Stimulated activated CD4-positive, alpha-beta T cell treated with anti-CD3 and anti-CD28 coated beads, Interleukin-4, amount 100 ng/mL, for 48 hours (primary cell): ENCODE measurements at regions not wholly inside any gene's neighbourhood (a gene's known extent, or its start where the extent isn't known, plus 50 kb on each side); places are given as distances from the start of the nearest gene placed in this dataset.

Experiments
- DNase-seq, 2 donors: peaks; one replicate each; pipeline ENCODE4 v3.0.0-alpha.2; 2020; ENCODE audit warnings: low read depth in 2 of 2

DNA sequence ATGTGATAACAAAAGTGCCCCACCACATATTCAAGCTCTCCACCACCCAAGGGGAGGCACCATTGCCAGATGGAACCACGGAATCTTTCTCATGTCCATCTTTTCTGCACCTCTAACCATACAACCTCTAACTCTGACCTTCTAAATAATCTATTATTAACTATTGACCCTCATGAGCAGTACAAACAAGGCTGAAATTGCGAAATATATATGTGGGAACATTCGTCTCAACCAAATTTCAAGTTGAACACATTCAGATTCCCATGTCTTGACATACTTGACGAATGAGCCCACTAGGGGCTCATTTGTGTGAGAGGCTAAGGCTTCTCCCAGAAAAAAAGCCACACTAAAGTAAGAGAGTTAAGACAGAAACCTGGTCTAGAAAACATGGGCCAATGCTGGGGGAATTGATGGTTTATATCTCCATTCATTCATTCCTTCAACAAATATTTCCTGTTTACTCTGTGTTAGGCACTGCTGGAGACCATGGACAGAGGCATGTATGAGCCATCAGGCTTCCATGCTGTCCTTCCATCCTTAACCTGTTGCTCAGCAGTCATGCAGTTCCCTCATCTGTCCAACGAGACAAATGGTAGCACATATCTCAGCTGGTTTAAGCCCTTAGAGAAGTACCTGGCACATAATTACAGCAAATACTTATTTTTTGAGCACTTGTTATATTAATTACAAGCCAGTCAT lies 130.4 kb downstream of the ESM1 start:
- no peak for DNase-seq

GRCh38 chr5:54852007-54852406 lies 133.4 kb downstream of the ESM1 start:
- no peak for DNase-seq

DNA sequence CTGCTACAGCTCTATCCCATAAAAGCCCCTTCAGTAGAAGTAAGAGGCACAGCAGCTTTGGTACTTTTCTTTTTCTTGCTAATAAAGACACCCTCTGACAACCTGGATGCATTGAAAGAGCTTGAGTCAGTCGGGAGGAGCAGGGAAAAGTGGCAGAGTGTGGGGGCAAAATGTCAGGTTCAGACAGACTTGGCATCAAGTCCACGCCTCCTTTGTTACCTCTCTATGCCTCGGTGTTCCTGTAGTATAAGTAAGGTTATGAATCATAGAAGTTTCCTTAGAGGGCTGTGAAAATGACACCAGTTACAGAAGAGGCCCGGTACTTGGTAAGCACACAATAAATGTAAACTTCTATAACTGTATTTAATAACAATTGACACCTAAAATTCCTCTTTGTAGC lies 133.9 kb downstream of the ESM1 start:
- no peak for DNase-seq

DNA sequence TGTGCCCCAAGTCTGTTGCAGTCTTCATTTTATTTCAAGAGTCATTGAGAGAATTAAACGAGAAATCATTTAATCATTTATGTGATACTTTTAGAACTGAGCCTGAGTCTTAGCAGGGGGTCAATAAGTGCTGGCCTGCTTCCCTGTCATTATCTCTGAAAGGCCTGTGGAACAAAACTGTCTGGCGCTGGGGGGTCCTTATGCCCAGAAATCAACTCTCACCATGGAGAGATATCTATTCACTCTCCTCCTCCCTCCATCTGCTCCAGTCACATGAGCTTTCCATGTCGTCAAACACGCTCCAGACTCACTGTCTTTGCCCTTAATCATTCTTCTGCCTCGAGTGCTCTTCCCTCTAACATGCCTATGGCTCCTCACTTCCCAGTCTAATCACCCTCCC lies 136.8 kb downstream of the ESM1 start:
- DNase-seq: no peak

- no peak for DNase-seq
Measured at GRCh38 chr5:54845567-54845941, 139.8 kb downstream of the ESM1 start.

GRCh38 chr5:54844905-54845566 lies 140.4 kb downstream of the ESM1 start:
- no peak for DNase-seq

- DNase-seq: no peak
Measured at GRCh38 chr5:54844266-54844665, 141.1 kb downstream of the ESM1 start.

- no peak for DNase-seq
Measured at GRCh38 chr5:54841481-54841880, 143.9 kb downstream of the ESM1 start.

- DNase-seq: no peak
Measured at GRCh38 chr5:54838843-54839242, 146.6 kb downstream of the ESM1 start.

DNA sequence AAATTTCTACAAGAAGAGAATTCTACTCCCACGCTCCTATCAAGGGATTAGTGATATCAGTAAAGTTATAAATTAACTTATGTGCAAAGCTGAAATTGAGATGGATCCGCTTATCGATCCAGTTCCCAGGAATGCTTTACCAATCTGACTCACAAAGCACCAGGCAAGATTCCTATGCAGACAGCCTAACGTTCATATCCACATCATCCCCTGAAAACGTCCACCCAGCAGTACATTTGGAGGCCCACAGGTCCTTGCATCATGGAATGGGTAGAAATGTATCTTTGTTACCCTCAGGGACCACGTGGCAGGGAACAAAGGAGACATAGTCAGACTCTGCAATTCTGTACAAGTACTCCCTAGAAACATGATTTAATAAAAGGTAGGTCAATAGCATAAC lies 147.4 kb downstream of the ESM1 start:
- no peak for DNase-seq

DNA sequence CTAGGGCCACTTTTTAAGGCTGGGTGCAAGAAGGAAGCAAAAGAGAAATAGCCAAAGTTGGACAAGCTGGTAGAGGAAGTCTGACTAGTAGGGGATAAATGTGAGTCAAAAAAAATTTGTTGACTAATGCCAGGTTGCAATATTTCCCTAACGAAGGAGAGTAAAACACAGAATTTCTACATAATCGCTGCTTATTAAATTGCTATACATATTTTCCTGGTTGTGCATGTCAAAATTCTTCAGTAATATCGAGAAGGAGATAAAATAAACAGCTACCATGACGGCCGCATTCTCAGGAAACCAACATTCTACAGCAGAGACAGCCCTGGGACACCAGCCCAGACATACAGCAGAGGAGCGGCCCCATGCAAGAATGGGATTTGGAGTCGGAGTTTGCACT lies 148.3 kb downstream of the ESM1 start:
- no peak for DNase-seq

DNA sequence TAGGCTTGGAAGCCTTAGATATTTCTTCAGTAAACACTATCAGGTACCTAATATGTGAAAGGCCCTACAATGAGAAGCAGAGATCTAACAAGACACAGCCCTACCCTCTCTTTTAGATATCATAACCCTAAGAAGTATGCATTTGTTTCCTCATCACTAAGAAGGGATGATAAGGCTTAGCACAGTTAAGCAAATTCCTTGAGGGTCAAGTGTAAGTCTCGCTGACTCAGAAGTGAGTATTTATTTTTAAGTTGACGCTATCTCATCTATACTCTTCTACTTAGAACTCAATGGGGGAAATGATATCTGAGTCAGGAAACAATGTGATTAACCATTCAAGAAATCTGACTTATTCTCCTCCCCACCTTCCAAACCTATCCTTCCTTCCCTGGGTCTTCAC lies 149.7 kb downstream of the ESM1 start:
- DNase-seq: no peak

GRCh38 chr5:54834121-54834842 lies 151.1 kb downstream of the ESM1 start:
- DNase-seq: no peak

GRCh38 chr5:54833590-54833989 lies 151.8 kb downstream of the ESM1 start:
- DNase-seq: no peak

- DNase-seq: no peak
Measured at GRCh38 chr5:54832858-54833257, 152.5 kb downstream of the ESM1 start.

DNA sequence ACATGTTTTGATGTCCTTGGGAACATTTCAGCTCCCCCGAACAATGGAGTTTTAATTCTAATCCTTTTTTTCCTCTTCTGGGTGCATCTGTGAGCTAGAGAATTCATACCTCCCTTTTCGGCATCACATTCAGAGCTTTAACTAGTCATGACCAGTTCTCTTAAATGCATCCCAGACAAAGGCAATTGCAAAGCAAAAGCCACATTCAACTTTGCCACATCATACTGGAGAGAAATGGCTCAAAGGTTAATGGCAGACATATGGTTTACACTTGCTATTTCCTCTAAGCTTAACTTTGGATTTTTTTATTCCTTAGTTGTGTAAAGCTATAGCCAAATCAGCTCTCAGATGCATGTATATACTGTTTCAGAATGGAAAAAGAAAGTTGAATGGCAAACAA lies 153.3 kb downstream of the ESM1 start:
- DNase-seq: no peak

- DNase-seq: no peak
Measured at GRCh38 chr5:54831233-54831632, 154.2 kb downstream of the ESM1 start.

- DNase-seq: no peak
Measured at GRCh38 chr5:54829676-54830535, 155.5 kb downstream of the ESM1 start.

DNA sequence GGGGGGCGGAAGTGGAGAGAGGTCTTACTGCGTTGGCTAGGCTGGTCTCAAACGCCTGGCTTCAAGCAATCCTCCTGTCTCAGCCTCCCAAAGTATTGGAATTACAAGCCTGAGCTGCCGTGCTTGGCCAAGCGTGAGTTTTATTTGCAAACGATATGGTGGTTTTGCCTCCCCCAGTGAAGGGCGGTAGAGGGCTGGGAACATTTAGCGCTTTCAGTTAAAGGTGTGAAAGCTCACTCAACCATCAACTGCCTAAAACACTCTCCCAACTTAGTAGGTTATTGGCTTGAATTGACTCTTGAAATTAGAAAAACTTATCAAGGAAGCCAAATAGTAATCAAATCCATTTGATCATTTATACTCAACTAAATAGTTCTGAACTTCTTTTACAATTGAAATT lies 156.3 kb downstream of the ESM1 start:
- no peak for DNase-seq

- DNase-seq: no peak
Measured at GRCh38 chr5:54828151-54828550, 157.2 kb downstream of the ESM1 start.

DNA sequence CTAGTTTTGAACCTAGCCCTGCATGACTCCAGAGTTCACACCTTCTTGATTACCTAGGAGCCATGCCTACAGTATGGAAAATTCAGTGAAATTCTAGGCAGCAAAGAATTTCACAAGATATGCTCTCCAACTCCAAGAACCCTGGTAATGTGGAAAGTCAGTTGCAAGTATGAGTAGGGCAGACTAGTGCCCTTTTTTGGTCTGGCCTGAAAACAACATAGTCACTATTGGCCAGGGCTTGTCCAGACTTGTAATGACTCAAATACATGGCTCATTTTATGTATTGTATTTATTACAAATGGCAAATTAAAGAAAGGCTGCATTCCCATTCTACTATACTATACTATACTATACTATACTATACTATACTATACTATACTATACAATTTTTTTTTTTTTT lies 160.4 kb downstream of the ESM1 start:
- no peak for DNase-seq

DNA sequence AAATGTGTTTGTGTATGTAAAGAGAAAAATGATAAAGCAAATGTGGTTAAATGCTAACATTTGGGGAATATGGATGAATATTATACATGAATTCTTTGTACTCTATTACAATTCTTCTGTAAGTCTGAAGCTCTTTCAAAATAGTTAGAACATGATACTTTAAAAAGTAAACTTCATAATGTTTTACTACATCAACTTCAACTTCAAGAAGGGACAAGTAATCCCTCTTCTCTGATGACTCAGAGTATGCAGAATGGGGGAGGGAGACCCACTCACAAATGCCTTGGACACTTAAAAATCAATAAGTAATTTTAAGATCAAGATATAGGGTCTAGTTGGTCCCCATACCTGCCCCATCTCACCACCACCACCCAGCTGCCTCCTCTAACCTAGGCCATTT lies 162.4 kb downstream of the ESM1 start:
- no peak for DNase-seq
